ENCODE measurements at regions not wholly inside any gene's neighbourhood (a gene's known extent, or its start where the extent isn't known, plus 50 kb on each side); places are given as distances from the start of the nearest gene placed in this dataset.

DNA sequence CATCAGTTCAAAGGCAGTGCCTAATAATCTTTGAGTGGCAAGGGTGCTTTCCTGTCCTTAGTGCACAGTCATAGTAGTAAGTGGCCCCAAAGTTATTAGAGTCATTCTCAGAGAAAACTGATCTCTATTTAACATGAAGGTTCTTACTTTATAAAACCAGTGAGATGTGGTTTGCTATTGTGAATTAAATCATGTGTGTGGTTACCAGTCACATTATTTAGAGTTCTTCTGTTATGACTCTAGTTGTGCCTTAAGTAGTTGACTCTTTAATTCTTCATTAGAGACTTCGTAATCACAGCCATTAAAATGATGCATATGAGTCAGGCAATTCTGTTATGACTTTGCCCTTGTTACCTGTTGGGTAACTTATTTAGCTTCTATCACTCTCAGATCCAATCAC is 1392.9 kb upstream of the ACVR2A start:
- H3K4me3 ChIP-seq (ENCODE audit: low read depth, low read length), result no peak overlapping the region
- DNase-seq (ENCODE audit: low read depth), result no peak
- no peak for TF ChIP-seq CTCF (IDR thresholded peaks at IDR 0.05; ENCODE audit: low read depth, low read length, missing control alignments)

DNA sequence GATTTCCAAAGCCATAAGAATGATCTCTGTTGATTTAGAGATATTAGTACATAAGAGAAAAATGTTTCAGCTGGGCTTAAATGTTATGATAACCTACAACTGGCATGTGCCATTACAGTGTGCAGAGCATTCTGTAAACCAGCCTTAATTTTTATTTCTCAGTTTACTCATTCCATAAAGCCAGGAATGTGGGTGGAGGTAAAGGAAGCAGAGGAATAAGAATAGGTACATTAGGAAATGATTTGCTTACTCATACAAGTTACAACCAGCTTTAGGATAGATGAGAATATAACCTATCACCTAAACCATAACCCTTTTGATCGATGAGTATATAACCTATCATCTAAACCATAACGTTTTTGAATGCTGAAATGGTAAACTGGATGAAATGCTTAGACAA is 1394.7 kb upstream of the ACVR2A start:
- DNase-seq (ENCODE audit: low read depth), result no peak
- TF ChIP-seq CTCF (IDR thresholded peaks at IDR 0.05; ENCODE audit: low read depth, low read length, missing control alignments), result no peak
- H3K4me3 ChIP-seq (ENCODE audit: low read depth, low read length), result no peak overlapping the region

GRCh38 chr2:146444987-146445386 is 1399.8 kb upstream of the ACVR2A start:
- H3K4me3 ChIP-seq (ENCODE audit: low read depth, low read length), result no peak overlapping the region
- DNase-seq (ENCODE audit: low read depth), result no peak
- TF ChIP-seq CTCF (IDR thresholded peaks at IDR 0.05; ENCODE audit: low read depth, low read length, missing control alignments), result no peak

DNA sequence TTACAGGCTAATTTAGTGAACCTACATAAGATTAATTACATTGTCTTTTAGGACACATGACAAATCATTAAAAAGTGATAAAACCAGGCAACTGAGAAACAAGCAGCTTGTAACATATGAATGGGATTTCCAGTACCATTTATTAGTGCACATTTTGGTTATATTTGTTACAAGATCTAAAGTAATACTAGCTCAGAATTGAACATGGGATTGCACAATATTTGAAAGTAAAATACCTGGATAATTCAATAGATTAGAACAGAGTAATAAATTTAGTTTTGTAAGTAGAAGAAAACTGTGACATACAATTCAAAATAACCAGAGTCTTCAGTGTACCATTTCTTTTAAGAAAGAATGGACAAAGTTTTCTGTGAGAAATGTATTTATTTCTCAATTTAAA is 1400.7 kb upstream of the ACVR2A start:
- no peak for TF ChIP-seq CTCF (IDR thresholded peaks at IDR 0.05; ENCODE audit: low read depth, low read length, missing control alignments)
- no peak for DNase-seq (ENCODE audit: low read depth)

DNA sequence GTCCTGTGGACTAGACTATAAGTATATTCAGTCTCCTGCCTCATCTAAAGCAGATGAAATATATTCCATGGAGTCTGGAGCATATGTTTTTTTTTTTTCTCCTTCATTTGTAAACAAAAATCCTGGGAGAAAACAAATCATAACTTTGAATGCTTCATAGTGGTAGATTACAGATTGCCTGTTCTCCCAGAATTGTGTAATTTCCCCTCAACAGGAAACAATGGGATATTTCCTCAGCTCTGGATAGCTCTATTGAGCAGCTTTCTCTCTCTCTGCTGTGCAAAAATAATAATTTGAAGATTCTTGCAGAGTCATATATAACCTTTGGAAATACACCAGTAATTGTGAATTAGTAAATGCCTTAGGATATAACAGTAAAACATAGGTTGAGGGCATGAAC is 1406.6 kb upstream of the ACVR2A start:
- no peak for TF ChIP-seq CTCF (IDR thresholded peaks at IDR 0.05; ENCODE audit: low read depth, low read length, missing control alignments)
- no peak for DNase-seq (ENCODE audit: low read depth)
- H3K4me3 ChIP-seq (ENCODE audit: low read depth, low read length), result no peak overlapping the region

More for the DNA sequence above, 1400.7 kb upstream of the ACVR2A start:
- no peak overlapping the region for H3K4me3 ChIP-seq (ENCODE audit: low read depth, low read length)

GRCh38 chr2:146437712-146438111 is 1407.1 kb upstream of the ACVR2A start:
- DNase-seq (ENCODE audit: low read depth), result no peak
- no peak overlapping the region for H3K4me3 ChIP-seq (ENCODE audit: low read depth, low read length)
- TF ChIP-seq CTCF (IDR thresholded peaks at IDR 0.05; ENCODE audit: low read depth, low read length, missing control alignments), result no peak

DNA sequence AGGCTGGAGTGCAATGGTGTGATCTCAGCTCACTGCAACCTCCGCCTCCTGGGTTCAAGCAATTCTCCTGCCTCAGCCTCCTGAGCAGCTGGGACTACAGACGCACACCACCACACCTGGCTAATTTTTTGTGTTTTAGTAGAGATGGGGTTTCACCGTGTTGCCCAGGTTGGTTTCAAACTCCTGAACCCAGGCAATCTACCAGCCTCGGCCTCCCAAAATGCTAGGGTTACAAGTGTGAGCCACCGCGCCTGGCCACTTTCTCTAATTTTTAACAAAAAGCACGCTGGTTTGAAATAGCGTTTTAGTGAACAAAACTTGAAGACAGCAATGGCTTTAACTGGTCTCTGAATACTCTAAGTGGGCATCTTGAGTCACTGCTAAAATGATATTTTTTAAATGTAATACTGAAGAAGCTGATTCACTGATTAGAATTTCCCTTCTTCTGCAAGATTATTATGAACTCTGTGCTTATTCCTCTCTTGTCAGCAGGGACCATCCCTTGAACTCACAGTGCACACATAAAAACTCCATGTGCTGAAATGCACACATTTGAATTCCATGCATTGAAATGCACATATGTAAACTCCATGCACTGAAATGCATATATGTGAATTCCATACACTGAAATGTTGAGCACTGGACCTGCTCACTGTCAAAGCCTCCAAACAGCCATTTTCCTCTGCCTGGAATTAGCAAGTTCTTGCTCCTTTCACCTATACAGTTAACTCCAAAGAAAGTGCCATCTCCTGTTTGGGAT is 1411.5 kb upstream of the ACVR2A start:
- DNase-seq (ENCODE audit: low read depth), result no peak
- H3K4me3 ChIP-seq (ENCODE audit: low read depth, low read length), result no peak overlapping the region
- no peak for TF ChIP-seq CTCF (IDR thresholded peaks at IDR 0.05; ENCODE audit: low read depth, low read length, missing control alignments)

Measured in GM12864 (cell line).